Hepatocyte (in vitro differentiated cells): ENCODE measurements at regions not wholly inside any gene's neighbourhood (a gene's known extent, or its start where the extent isn't known, plus 50 kb on each side); places are given as distances from the start of the nearest gene placed in this dataset.
"Not testable (repeated sequence)": the region's sequence is repeated elsewhere in the genome, so short reads cannot be mapped to it uniquely, and the experiment has no call there.

ENCODE experiments used
- DNase-seq: peaks from one replicate; pipeline ENCODE4 v3.0.0-alpha.2; 2016; ENCODE audit warnings: low spot score
- H2AFZ ChIP-seq: fragments of 200-600 bp; sonication (generic); 2 replicates; pipeline ENCODE4 v1.6.0; 2016; ENCODE audit warnings: antibody characterized with exemption, mild to moderate bottlenecking
- H3K27ac ChIP-seq: fragments of 200-600 bp; sonication (generic); 2 replicates; pipeline ENCODE4 v1.5.1; 2016; ENCODE audit warnings: mild to moderate bottlenecking
- H3K27me3 ChIP-seq: fragments of 200-600 bp; sonication (generic); 2 replicates; pipeline ENCODE4 v1.6.1; 2016
- H3K36me3 ChIP-seq: fragments of 200-600 bp; sonication (generic); replicated peaks from 2 replicates; pipeline ENCODE4 v1.5.1; 2016; ENCODE audit warnings: low read depth; ENCODE audit not compliant: insufficient read depth
- H3K4me1 ChIP-seq: fragments of 200-600 bp; sonication (generic); 2 replicates; pipeline ENCODE4 v1.5.1; 2016; ENCODE audit warnings: mild to moderate bottlenecking, moderate library complexity; ENCODE audit not compliant: insufficient read depth
- H3K4me2 ChIP-seq: fragments of 200-600 bp; sonication (generic); 2 replicates; pipeline ENCODE4 v1.6.0; 2016
- H3K4me3 ChIP-seq: fragments of 200-600 bp; sonication (generic); 2 replicates; pipeline ENCODE4 v1.5.1; 2016; ENCODE audit warnings: mild to moderate bottlenecking
- H3K79me2 ChIP-seq: fragments of 200-600 bp; sonication (generic); 2 replicates; pipeline ENCODE4 v1.6.0; 2017; ENCODE audit warnings: mild to moderate bottlenecking
- H3K9me2 ChIP-seq: fragments of 200-600 bp; sonication (generic); replicated peaks from 2 replicates; pipeline ENCODE4 v1.6.0; 2017; ENCODE audit warnings: mild to moderate bottlenecking; ENCODE audit not compliant: insufficient read depth
- H3K9me3 ChIP-seq: fragments of 200-600 bp; sonication (generic); 2 replicates; pipeline ENCODE4 v1.5.1; 2016; ENCODE audit warnings: low read depth, mild to moderate bottlenecking
- H4K20me1 ChIP-seq: fragments of 200-600 bp; sonication (generic); 2 replicates; pipeline ENCODE4 v1.6.0; 2016; ENCODE audit warnings: mild to moderate bottlenecking; ENCODE audit not compliant: insufficient read depth, poor library complexity, severe bottlenecking
- EZH2 ChIP-seq: fragments of 200-600 bp; sonication (generic); IDR thresholded peaks from 2 replicates; pipeline ENCODE4 v1.6.1; 2016; ENCODE audit warnings: antibody characterized with exemption, mild to moderate bottlenecking, borderline replicate concordance
- EZH2phosphoT487 ChIP-seq: fragments of 200-600 bp; sonication (generic); IDR thresholded peaks from one replicate; pipeline ENCODE4 v1.6.1; 2018; ENCODE audit warnings: antibody characterized with exemption, mild to moderate bottlenecking, low read depth, moderate library complexity; ENCODE audit not compliant: unreplicated experiment, severe bottlenecking
- WGBS: methylation state at CpG from one replicate; pipeline ENCODE4 v1.1.6; 2016; ENCODE audit warnings: low lambda C conversion rate; ENCODE audit errors: missing lambda C conversion rate; 5-methylcytosine and 5-hydroxymethylcytosine counted together
- TF ChIP-seq, protein P1 (sequence below): fragments of 200-600 bp; sonication (generic); IDR thresholded peaks from 2 replicates; pipeline ENCODE4 v1.5.1; 2016; ENCODE audit warnings: antibody characterized with exemption, mild to moderate bottlenecking; ENCODE audit not compliant: poor library complexity

GRCh38 chr16:77511053-77511452 lies 76.2 kb upstream of the ADAMTS18 start:
- H4K20me1 ChIP-seq: no peaks in the 10 kb centered on the region
- no peak overlapping the region for H2AFZ ChIP-seq
- no peaks in the 10 kb centered on the region for H3K36me3 ChIP-seq
- H3K27ac ChIP-seq: no peak overlapping the region
- DNase-seq: no peak
- H3K79me2 ChIP-seq: no peaks in the 10 kb centered on the region
- no peak overlapping the region for H3K4me3 ChIP-seq
- WGBS: 88% methylated on average over 5 of the region's 5 CpGs
- H3K4me1 ChIP-seq: no peaks in the 10 kb centered on the region
- no peak for TF ChIP-seq EZH2phosphoT487
- TF ChIP-seq, protein P1, sequence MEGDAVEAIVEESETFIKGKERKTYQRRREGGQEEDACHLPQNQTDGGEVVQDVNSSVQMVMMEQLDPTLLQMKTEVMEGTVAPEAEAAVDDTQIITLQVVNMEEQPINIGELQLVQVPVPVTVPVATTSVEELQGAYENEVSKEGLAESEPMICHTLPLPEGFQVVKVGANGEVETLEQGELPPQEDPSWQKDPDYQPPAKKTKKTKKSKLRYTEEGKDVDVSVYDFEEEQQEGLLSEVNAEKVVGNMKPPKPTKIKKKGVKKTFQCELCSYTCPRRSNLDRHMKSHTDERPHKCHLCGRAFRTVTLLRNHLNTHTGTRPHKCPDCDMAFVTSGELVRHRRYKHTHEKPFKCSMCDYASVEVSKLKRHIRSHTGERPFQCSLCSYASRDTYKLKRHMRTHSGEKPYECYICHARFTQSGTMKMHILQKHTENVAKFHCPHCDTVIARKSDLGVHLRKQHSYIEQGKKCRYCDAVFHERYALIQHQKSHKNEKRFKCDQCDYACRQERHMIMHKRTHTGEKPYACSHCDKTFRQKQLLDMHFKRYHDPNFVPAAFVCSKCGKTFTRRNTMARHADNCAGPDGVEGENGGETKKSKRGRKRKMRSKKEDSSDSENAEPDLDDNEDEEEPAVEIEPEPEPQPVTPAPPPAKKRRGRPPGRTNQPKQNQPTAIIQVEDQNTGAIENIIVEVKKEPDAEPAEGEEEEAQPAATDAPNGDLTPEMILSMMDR: no peak
- no peak for TF ChIP-seq EZH2
- no peaks in the 10 kb centered on the region for H3K27me3 ChIP-seq
- no peaks in the 10 kb centered on the region for H3K9me3 ChIP-seq
- no peak overlapping the region for H3K4me2 ChIP-seq
- H3K9me2 ChIP-seq: no peaks in the 10 kb centered on the region

DNA sequence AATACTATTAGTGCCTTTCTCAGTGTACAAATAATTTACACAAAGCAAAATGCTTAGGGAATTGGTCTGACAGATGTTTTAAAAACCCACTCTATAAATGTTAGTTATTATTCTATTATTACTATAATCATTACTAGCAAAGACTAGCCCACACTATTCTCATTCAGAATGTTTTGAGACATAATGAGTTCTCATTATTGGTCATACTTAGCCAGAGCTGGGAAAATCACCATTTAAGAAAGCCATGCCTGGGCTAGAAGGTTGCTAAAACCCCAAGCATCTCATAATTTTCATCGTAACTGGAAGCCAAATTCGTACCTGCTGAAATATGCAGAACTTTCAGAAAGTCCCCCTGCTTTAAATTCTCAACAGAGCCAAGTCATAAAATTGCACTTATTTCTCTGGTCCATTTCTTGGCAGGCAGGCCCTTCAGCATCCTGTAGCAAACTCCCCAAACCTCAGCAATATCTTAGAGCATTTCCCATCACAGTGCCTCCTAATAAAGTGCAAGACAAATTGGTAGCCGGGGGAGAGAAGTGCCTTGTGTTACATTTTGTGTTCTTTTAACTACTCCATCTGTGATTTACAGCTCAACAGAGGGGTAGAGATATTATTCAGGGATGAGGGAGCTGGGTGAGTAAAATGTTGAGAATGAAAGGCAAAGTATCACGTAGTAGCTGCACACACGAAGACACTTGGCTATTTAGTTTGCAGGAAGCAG lies 79.8 kb upstream of the ADAMTS18 start:
- no peaks in the 10 kb centered on the region for H3K4me1 ChIP-seq
- no peak overlapping the region for H3K4me3 ChIP-seq
- no peak for DNase-seq
- no peaks in the 10 kb centered on the region for H3K9me2 ChIP-seq
- H3K27me3 ChIP-seq: no peaks in the 10 kb centered on the region
- no peaks in the 10 kb centered on the region for H3K36me3 ChIP-seq
- no peak overlapping the region for H3K27ac ChIP-seq
- TF ChIP-seq, protein P1: no peak
- TF ChIP-seq EZH2: no peak
- TF ChIP-seq EZH2phosphoT487: no peak
- H3K79me2 ChIP-seq: no peaks in the 10 kb centered on the region
- no peaks in the 10 kb centered on the region for H4K20me1 ChIP-seq
- H3K9me3 ChIP-seq: no peaks in the 10 kb centered on the region
- no peak overlapping the region for H3K4me2 ChIP-seq
- no peak overlapping the region for H2AFZ ChIP-seq
- 75% methylated on average over 5 of the region's 5 CpGs for WGBS

DNA sequence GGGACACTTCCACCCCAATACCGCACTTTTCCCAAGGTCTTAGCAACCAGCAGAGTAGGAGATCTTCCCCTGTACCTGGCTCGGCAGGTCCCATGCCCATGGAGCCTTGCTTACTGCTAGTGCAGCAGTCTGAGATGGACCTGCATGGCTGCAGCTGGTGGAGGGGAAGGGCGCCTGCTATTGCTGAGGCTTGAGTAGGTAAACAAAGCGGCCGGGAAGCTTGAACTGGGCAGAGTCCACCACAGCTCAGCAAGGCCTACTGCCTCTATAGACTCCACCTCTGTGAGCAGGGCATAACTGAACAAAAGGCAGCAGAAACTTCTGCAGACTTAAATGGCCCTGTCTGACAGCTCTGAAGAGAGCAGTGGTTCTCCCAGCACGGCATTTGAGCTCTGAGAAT lies 90.4 kb upstream of the ADAMTS18 start:
- H3K4me3 ChIP-seq, H3K9me2 ChIP-seq, H3K36me3 ChIP-seq, H3K4me2 ChIP-seq, H3K27me3 ChIP-seq, H2AFZ ChIP-seq, H3K79me2 ChIP-seq, H3K27ac ChIP-seq, H3K9me3 ChIP-seq, H3K4me1 ChIP-seq, H4K20me1 ChIP-seq: not testable (repeated sequence)
- 60% methylated on average over 6 of the region's 6 CpGs for WGBS
- DNase-seq: peak; percentile 40

- Histone ChIP-seq H3K4me2 (no peak overlapping the region), H3K9me2 (no peaks in the 10 kb centered on the region), H3K27me3 (no peaks in the 10 kb centered on the region), H3K9me3 (no peaks in the 10 kb centered on the region), H2AFZ (no peak overlapping the region), H3K79me2 (no peaks in the 10 kb centered on the region), H3K4me1 (no peaks in the 10 kb centered on the region), H3K27ac (no peak overlapping the region), H3K36me3 (no peaks in the 10 kb centered on the region), H4K20me1 (no peaks in the 10 kb centered on the region), H3K4me3 (no peak overlapping the region)
- DNase-seq: peak; percentile 34
- 57% methylated on average over 1 of the region's 1 CpG for WGBS
- TF ChIP-seq EZH2phosphoT487 (no peak), EZH2 (no peak)
- TF ChIP-seq, protein P1: no peak
Measured at GRCh38 chr16:77531752-77532151, 96.9 kb upstream of the ADAMTS18 start.
